Skeletal muscle satellite cell (primary cell): ENCODE measurements at regions not wholly inside any gene's neighbourhood (a gene's known extent, or its start where the extent isn't known, plus 50 kb on each side); places are given as distances from the start of the nearest gene placed in this dataset.
"Not testable (repeated sequence)": the region's sequence is repeated elsewhere in the genome, so short reads cannot be mapped to it uniquely, and the experiment has no call there.

ENCODE experiments used
- H3K27me3 ChIP-seq: 2 replicates; pipeline ENCODE4 v1.7.0; 2013; ENCODE audit warnings: low read length; ENCODE audit not compliant: control insufficient read depth, insufficient read depth
- H3K36me3 ChIP-seq: 2 replicates; pipeline ENCODE4 v1.7.0; 2013; ENCODE audit warnings: mild to moderate bottlenecking, control low read depth, low read length; ENCODE audit not compliant: insufficient read depth
- H3K4me1 ChIP-seq: 2 replicates; pipeline ENCODE4 v1.7.0; 2013; ENCODE audit warnings: low read length; ENCODE audit not compliant: control insufficient read depth, insufficient read depth
- H3K4me2 ChIP-seq: 2 replicates; pipeline ENCODE4 v1.7.0; 2013; ENCODE audit warnings: mild to moderate bottlenecking, low read length
- H3K4me3 ChIP-seq: 2 replicates; pipeline ENCODE4 v1.7.0; 2013; ENCODE audit warnings: low read length
- H3K9ac ChIP-seq: 2 replicates; pipeline ENCODE4 v1.7.0; 2013; ENCODE audit warnings: mild to moderate bottlenecking, low read depth, low read length, moderate library complexity
- H3K9me3 ChIP-seq: replicated peaks from 2 replicates; pipeline ENCODE4 v1.7.0; 2013; ENCODE audit warnings: mild to moderate bottlenecking, control low read depth, low read length

DNA sequence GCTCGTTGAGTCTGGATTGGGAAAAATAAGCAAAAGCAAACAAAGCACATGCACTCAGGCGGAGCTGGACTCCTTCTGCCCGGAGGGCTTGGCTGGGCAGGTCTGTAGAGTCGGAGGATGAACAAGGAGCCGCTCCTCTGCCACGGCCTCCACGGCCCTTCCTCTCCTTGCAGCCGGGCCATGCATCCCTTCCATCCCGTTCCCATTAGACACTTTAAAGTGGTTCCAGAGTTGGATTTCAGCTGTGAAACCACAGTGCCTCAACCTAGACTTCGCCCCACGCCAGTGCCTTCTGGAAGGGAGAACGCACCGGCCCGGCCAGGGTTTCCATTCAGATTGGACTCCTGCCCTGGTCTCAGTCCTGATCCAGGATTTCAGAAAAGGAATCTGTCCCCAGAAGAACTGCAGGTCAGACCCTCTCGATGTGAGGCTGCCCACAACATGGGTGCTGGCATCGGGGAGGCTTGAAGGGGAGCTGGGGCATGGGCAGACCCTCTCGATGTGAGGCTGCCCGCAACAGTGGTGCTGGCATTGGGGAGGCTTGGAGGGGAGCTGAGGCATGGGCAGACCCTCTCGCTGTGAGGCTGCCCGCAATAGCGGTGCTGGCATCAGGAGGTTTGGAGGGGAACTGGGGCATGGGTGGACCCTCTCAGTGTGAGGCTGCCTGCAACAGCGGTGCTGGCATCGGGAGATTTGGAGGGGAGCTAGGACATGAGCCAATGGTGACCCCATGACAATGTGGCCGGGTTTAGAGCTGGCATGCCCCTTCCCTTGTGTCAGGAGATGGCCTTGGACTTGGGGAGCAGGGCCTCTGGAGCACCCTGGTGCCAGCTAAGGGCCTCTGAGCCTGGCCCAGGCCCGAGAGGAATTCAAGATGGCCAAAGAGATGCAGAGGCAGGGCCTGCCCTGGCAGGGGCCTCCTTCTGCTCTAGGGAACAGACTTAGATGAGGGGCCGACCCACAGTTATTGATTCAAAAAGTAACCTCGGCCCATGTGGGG is 304.5 kb downstream of the NDUFA10 start:
- Histone ChIP-seq H3K36me3 (no peaks in the 10 kb centered on the region), H3K9me3 (peaks cover 23% of the 10 kb centered on the region), H3K4me2 (no peak overlapping the region), H3K27me3 (no peaks in the 10 kb centered on the region), H3K9ac (no peak overlapping the region), H3K4me3 (no peak overlapping the region), H3K4me1 (no peaks in the 10 kb centered on the region)

DNA sequence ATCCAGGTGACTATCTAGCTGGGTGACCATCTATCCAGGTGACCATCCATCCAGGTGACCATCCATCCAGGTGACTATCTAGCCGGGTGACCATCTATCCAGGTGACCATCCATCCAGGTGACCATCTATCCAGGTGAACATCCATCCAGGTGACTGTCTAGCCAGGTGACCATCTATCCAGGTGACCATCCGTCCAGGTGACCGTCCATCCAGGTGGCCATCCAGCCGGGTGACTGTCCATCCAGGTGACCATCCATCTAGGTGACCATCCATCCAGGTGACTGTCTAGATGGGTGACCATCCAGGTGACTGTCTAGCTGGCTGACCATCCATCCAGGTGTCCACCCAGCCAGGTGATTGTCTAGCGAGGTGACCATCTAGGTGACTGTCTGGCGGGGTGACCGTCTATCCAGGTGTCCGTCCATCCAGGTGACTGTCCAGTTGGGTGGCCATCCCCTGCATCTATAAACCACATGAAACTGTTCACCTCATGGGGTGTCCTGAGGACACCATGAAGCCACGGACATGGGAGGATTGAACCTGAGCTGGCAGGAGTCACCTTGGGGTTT is 305.3 kb downstream of the NDUFA10 start:
- Histone ChIP-seq H3K4me3 (no peak overlapping the region), H3K27me3 (no peaks in the 10 kb centered on the region), H3K4me1 (no peaks in the 10 kb centered on the region), H3K9me3 (peaks cover 21% of the 10 kb centered on the region), H3K36me3 (no peaks in the 10 kb centered on the region), H3K9ac (no peak overlapping the region), H3K4me2 (no peak overlapping the region)

GRCh38 chr2:239718991-239719390 is 306.2 kb downstream of the NDUFA10 start:
- H3K9ac ChIP-seq, H3K27me3 ChIP-seq, H3K4me3 ChIP-seq, H3K4me2 ChIP-seq, H3K36me3 ChIP-seq, H3K4me1 ChIP-seq: not testable (repeated sequence)
- H3K9me3 ChIP-seq, result peaks cover 23% of the 10 kb centered on the region

DNA sequence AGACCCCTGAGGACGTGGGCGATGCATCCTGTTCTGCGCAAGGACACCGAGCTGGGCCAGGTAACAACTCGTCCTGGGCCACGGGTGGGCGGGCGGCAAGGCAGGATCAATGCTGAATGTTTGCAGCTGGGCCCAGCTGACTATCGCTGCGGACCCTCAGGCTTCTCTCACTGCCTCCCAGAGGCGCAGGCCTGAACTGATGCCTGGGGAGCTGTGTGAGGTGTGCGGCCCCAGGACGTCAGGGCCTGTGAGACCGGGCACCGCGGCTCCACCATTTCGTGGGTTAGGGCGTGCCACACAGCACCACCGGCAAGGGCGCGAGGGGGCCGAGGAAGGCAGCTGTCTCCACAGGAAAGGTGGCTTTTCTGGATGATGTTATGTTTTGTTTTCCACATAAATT is 307.4 kb downstream of the NDUFA10 start:
- H3K9me3 ChIP-seq, result peaks cover 22% of the 10 kb centered on the region

GRCh38 chr2:239717319-239717675 is 307.8 kb downstream of the NDUFA10 start:
- H3K36me3 ChIP-seq, result no peaks in the 10 kb centered on the region
- no peak overlapping the region for H3K4me3 ChIP-seq
- no peaks in the 10 kb centered on the region for H3K4me1 ChIP-seq
- H3K27me3 ChIP-seq, result no peaks in the 10 kb centered on the region
- no peak overlapping the region for H3K4me2 ChIP-seq
- H3K9me3 ChIP-seq, result peaks cover 26% of the 10 kb centered on the region
- no peak overlapping the region for H3K9ac ChIP-seq

More for the DNA sequence above, 307.4 kb downstream of the NDUFA10 start:
- Histone ChIP-seq H3K4me2 (no peak overlapping the region), H3K36me3 (no peaks in the 10 kb centered on the region), H3K4me1 (no peaks in the 10 kb centered on the region), H3K9ac (no peak overlapping the region), H3K27me3 (no peaks in the 10 kb centered on the region), H3K4me3 (no peak overlapping the region)

GRCh38 chr2:239716536-239717318 is 308.4 kb downstream of the NDUFA10 start:
- Histone ChIP-seq H3K27me3 (no peaks in the 10 kb centered on the region), H3K4me3 (no peak overlapping the region), H3K9ac (no peak overlapping the region), H3K9me3 (peaks cover 29% of the 10 kb centered on the region), H3K4me2 (no peak overlapping the region), H3K36me3 (no peaks in the 10 kb centered on the region), H3K4me1 (no peaks in the 10 kb centered on the region)

DNA sequence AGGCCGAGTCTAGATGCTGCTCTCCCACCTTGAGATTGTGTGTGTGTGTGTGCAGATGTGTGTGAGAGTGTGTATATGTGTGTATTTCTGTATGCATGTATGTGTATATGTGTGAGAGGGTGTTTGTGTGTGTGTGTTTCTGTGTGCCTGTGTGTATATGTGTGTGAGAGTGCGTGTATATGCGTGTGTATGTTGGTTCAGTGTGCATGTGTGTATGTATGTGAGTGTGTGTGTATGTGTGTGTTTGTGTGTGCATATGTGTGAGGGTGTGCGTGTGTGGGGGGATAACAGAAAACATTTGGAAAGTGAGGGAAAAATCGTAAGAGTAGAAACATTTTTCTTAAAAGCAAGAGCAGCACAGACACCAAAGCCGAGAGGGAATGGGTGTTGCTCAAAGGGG is 309.1 kb downstream of the NDUFA10 start:
- H3K4me2 ChIP-seq, result no peak overlapping the region
- H3K9ac ChIP-seq, result no peak overlapping the region
- no peak overlapping the region for H3K4me3 ChIP-seq
- H3K9me3 ChIP-seq, result peaks cover 30% of the 10 kb centered on the region
- no peaks in the 10 kb centered on the region for H3K4me1 ChIP-seq
- H3K27me3 ChIP-seq, result no peaks in the 10 kb centered on the region
- no peaks in the 10 kb centered on the region for H3K36me3 ChIP-seq

- Histone ChIP-seq H3K4me1 (no peaks in the 10 kb centered on the region), H3K4me2 (no peak overlapping the region), H3K27me3 (no peaks in the 10 kb centered on the region), H3K4me3 (no peak overlapping the region), H3K36me3 (no peaks in the 10 kb centered on the region), H3K9me3 (peaks cover 30% of the 10 kb centered on the region), H3K9ac (no peak overlapping the region)
Observed at GRCh38 chr2:239715606-239716005, 309.5 kb downstream of the NDUFA10 start.

GRCh38 chr2:239715202-239715601 is 309.9 kb downstream of the NDUFA10 start:
- Histone ChIP-seq H3K4me2 (no peak overlapping the region), H3K4me1 (no peaks in the 10 kb centered on the region), H3K9me3 (peaks cover 30% of the 10 kb centered on the region), H3K4me3 (no peak overlapping the region), H3K9ac (no peak overlapping the region), H3K36me3 (no peaks in the 10 kb centered on the region), H3K27me3 (no peaks in the 10 kb centered on the region)

DNA sequence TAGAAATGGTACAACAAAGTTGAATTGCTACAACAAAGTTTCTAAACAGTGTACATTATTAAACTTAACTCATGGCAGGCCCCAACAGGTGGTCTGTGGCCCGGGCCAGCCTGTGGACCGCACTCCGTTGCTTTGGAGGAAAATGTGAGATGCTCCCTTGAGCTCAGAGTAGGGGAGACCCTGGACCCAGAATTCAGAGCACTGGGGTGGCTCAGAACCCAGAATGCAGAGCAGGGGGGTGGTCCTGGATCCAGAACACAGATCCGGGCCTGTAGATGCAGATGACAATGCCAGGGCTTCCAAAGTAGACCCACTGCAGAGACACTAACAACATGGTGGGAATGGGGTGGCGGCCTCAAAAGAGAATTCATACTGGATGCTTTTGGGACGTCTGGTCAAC is 311.0 kb downstream of the NDUFA10 start:
- Histone ChIP-seq H3K27me3 (no peaks in the 10 kb centered on the region), H3K4me3 (no peak overlapping the region), H3K4me2 (no peak overlapping the region), H3K9ac (no peak overlapping the region), H3K9me3 (peaks cover 27% of the 10 kb centered on the region), H3K4me1 (no peaks in the 10 kb centered on the region), H3K36me3 (no peaks in the 10 kb centered on the region)

GRCh38 chr2:239712755-239713154 is 311.9 kb upstream of the HDAC4 start:
- H3K27me3 ChIP-seq, result no peaks in the 10 kb centered on the region

More at GRCh38 chr2:239712755-239713154, 311.9 kb upstream of the HDAC4 start:
- Histone ChIP-seq H3K36me3 (no peaks in the 10 kb centered on the region), H3K9me3 (peaks cover 23% of the 10 kb centered on the region), H3K4me3 (no peak overlapping the region), H3K9ac (no peak overlapping the region), H3K4me1 (no peaks in the 10 kb centered on the region), H3K4me2 (no peak overlapping the region)
